Parathyroid adenoma (tissue), 2 donors: ENCODE measurements at regions not wholly inside any gene's neighbourhood (a gene's known extent, or its start where the extent isn't known, plus 50 kb on each side); places are given as distances from the start of the nearest gene placed in this dataset.

Experiments
- H2AFZ ChIP-seq: fragments of 300-600 bp; sonication (generic); one replicate; pipeline ENCODE4 v1.7.0; 2017; ENCODE audit warnings: antibody characterized with exemption, mild to moderate bottlenecking
- H3K27ac ChIP-seq: fragments of 300-600 bp; sonication (generic); one replicate; pipeline ENCODE4 v1.7.0; 2017
- H3K27me3 ChIP-seq: fragments of 300-600 bp; sonication (generic); one replicate; pipeline ENCODE4 v1.7.0; 2017; ENCODE audit warnings: low read length; ENCODE audit not compliant: control insufficient read depth, insufficient read depth
- H3K36me3 ChIP-seq: fragments of 300-600 bp; sonication (generic); one replicate; pipeline ENCODE4 v1.7.0; 2017; ENCODE audit warnings: low read length; ENCODE audit not compliant: control insufficient read depth, insufficient read depth
- H3K4me1 ChIP-seq: fragments of 300-600 bp; sonication (generic); one replicate; pipeline ENCODE4 v1.7.0; 2017; ENCODE audit warnings: control low read depth
- H3K4me2 ChIP-seq: fragments of 300-600 bp; sonication (generic); one replicate; pipeline ENCODE4 v1.7.0; 2017; ENCODE audit warnings: low read length
- H3K4me3 ChIP-seq: fragments of 300-600 bp; sonication (generic); one replicate; pipeline ENCODE4 v1.7.0; 2017; ENCODE audit warnings: low read depth, low read length
- H3K79me2 ChIP-seq: fragments of 300-600 bp; sonication (generic); one replicate; pipeline ENCODE4 v1.7.0; 2017; ENCODE audit warnings: control low read depth
- H3K9ac ChIP-seq: fragments of 300-600 bp; sonication (generic); one replicate; pipeline ENCODE4 v1.7.0; 2017; ENCODE audit warnings: mild to moderate bottlenecking
- H3K9me3 ChIP-seq: fragments of 300-600 bp; sonication (generic); one replicate; pipeline ENCODE4 v1.7.0; 2017; ENCODE audit warnings: low read length; ENCODE audit not compliant: control insufficient read depth
- CTCF ChIP-seq: fragments of 300-600 bp; sonication (generic); IDR thresholded peaks from one replicate; pipeline ENCODE4 v1.7.0; 2017; ENCODE audit warnings: antibody characterized with exemption, mild to moderate bottlenecking
- donor health status: primary hyperparathyroidism.

GRCh38 chr18:22297008-22297407 is 120.7 kb downstream of the CTAGE1 start:
- H3K4me1 ChIP-seq = no peaks in the 10 kb centered on the region
- H3K27me3 ChIP-seq = no peaks in the 10 kb centered on the region
- TF ChIP-seq CTCF = no peak
- no peak overlapping the region for H3K4me2 ChIP-seq
- H2AFZ ChIP-seq = no peak overlapping the region
- H3K79me2 ChIP-seq = no peaks in the 10 kb centered on the region
- no peaks in the 10 kb centered on the region for H3K9me3 ChIP-seq
- no peak overlapping the region for H3K4me3 ChIP-seq
- no peaks in the 10 kb centered on the region for H3K36me3 ChIP-seq
- no peak overlapping the region for H3K27ac ChIP-seq
- no peak overlapping the region for H3K9ac ChIP-seq

- Histone ChIP-seq H3K9me3 (no peaks in the 10 kb centered on the region), H2AFZ (no peak overlapping the region)
- no peak for TF ChIP-seq CTCF
Observed at GRCh38 chr18:22296304-22296703, 121.4 kb downstream of the CTAGE1 start.

GRCh38 chr18:22293417-22293816 is 124.0 kb downstream of the GATA6 start:
- no peak overlapping the region for H2AFZ ChIP-seq
- no peak overlapping the region for H3K4me2 ChIP-seq
- H3K36me3 ChIP-seq = no peaks in the 10 kb centered on the region
- H3K9ac ChIP-seq = no peak overlapping the region
- H3K79me2 ChIP-seq = no peaks in the 10 kb centered on the region
- no peaks in the 10 kb centered on the region for H3K9me3 ChIP-seq
- H3K27me3 ChIP-seq = no peaks in the 10 kb centered on the region
- H3K27ac ChIP-seq = no peak overlapping the region
- no peak for TF ChIP-seq CTCF
- no peaks in the 10 kb centered on the region for H3K4me1 ChIP-seq
- no peak overlapping the region for H3K4me3 ChIP-seq

More at GRCh38 chr18:22296304-22296703, 121.4 kb downstream of the CTAGE1 start:
- no peak overlapping the region for H3K4me2 ChIP-seq
- no peak overlapping the region for H3K4me3 ChIP-seq
- H3K4me1 ChIP-seq = no peaks in the 10 kb centered on the region
- H3K27ac ChIP-seq = no peak overlapping the region
- H3K9ac ChIP-seq = no peak overlapping the region
- no peaks in the 10 kb centered on the region for H3K27me3 ChIP-seq
- no peaks in the 10 kb centered on the region for H3K79me2 ChIP-seq
- H3K36me3 ChIP-seq = no peaks in the 10 kb centered on the region

GRCh38 chr18:22290004-22290403 is 120.6 kb downstream of the GATA6 start:
- Histone ChIP-seq H2AFZ (no peak overlapping the region), H3K36me3 (no peaks in the 10 kb centered on the region), H3K4me3 (no peak overlapping the region), H3K4me1 (no peaks in the 10 kb centered on the region), H3K9me3 (no peaks in the 10 kb centered on the region), H3K4me2 (no peak overlapping the region), H3K9ac (no peak overlapping the region), H3K79me2 (no peaks in the 10 kb centered on the region), H3K27ac (no peak overlapping the region), H3K27me3 (no peaks in the 10 kb centered on the region)
- no peak for TF ChIP-seq CTCF

GRCh38 chr18:22286585-22286984 is 117.2 kb downstream of the GATA6 start:
- no peak overlapping the region for H3K27ac ChIP-seq

More at GRCh38 chr18:22286585-22286984, 117.2 kb downstream of the GATA6 start:
- Histone ChIP-seq H3K9ac (no peak overlapping the region), H3K4me1 (no peaks in the 10 kb centered on the region), H3K36me3 (no peaks in the 10 kb centered on the region), H3K9me3 (no peaks in the 10 kb centered on the region), H2AFZ (no peak overlapping the region), H3K4me3 (no peak overlapping the region), H3K79me2 (no peaks in the 10 kb centered on the region), H3K27me3 (no peaks in the 10 kb centered on the region), H3K4me2 (no peak overlapping the region)
- no peak for TF ChIP-seq CTCF
